ENCODE measurements at regions not wholly inside any gene's neighbourhood (a gene's known extent, or its start where the extent isn't known, plus 50 kb on each side); places are given as distances from the start of the nearest gene placed in this dataset.

GRCh38 chr9:79977074-79977435, 405.3 kb downstream of the TLE4 start:
- DNase-seq (ENCODE audit: low read depth in 4 of 4, low spot score in 1 of 4), result no peak

GRCh38 chr9:79976257-79977073, 404.7 kb downstream of the TLE4 start:
- DNase-seq (ENCODE audit: low read depth in 4 of 4, low spot score in 1 of 4), result no peak

- no peak for DNase-seq (ENCODE audit: low read depth in 4 of 4, low spot score in 1 of 4)
Observed at GRCh38 chr9:79975621-79976256, 404.0 kb downstream of the TLE4 start.

- DNase-seq (ENCODE audit: low read depth in 4 of 4, low spot score in 1 of 4), result no peak
Observed at GRCh38 chr9:79974806-79975422, 403.1 kb downstream of the TLE4 start.

- DNase-seq (ENCODE audit: low read depth in 4 of 4, low spot score in 1 of 4), result no peak
Observed at GRCh38 chr9:79973627-79974026, 401.9 kb downstream of the TLE4 start.

- no peak for DNase-seq (ENCODE audit: low read depth in 4 of 4, low spot score in 1 of 4)
Observed at GRCh38 chr9:79970146-79970425, 398.3 kb downstream of the TLE4 start.

GRCh38 chr9:79969393-79970145, 397.8 kb downstream of the TLE4 start:
- DNase-seq (ENCODE audit: low read depth in 4 of 4, low spot score in 1 of 4), result no peak

- DNase-seq (ENCODE audit: low read depth in 4 of 4, low spot score in 1 of 4), result no peak
Observed at GRCh38 chr9:79968533-79968932, 396.8 kb downstream of the TLE4 start.

GRCh38 chr9:79962836-79963235, 391.1 kb downstream of the TLE4 start:
- DNase-seq (ENCODE audit: low read depth in 4 of 4, low spot score in 1 of 4), result no peak

- DNase-seq (ENCODE audit: low read depth in 4 of 4, low spot score in 1 of 4), result no peak
Observed at GRCh38 chr9:79962150-79962549, 390.4 kb downstream of the TLE4 start.

- DNase-seq (ENCODE audit: low read depth in 4 of 4, low spot score in 1 of 4), result no peak
Observed at GRCh38 chr9:79955300-79955699, 383.5 kb downstream of the TLE4 start.

GRCh38 chr9:79953908-79954307, 382.1 kb downstream of the TLE4 start:
- DNase-seq (ENCODE audit: low read depth in 4 of 4, low spot score in 1 of 4), result no peak

GRCh38 chr9:79952401-79952800, 380.6 kb downstream of the TLE4 start:
- DNase-seq (ENCODE audit: low read depth in 4 of 4, low spot score in 1 of 4), result no peak

GRCh38 chr9:79946712-79947111, 374.9 kb downstream of the TLE4 start:
- DNase-seq (ENCODE audit: low read depth in 4 of 4, low spot score in 1 of 4), result no peak

GRCh38 chr9:79945495-79945894, 373.7 kb downstream of the TLE4 start:
- DNase-seq (ENCODE audit: low read depth in 4 of 4, low spot score in 1 of 4), result no peak

GRCh38 chr9:79945016-79945415, 373.3 kb downstream of the TLE4 start:
- no peak for DNase-seq (ENCODE audit: low read depth in 4 of 4, low spot score in 1 of 4)

GRCh38 chr9:79940919-79941318, 369.2 kb downstream of the TLE4 start:
- no peak for DNase-seq (ENCODE audit: low read depth in 4 of 4, low spot score in 1 of 4)

- DNase-seq (ENCODE audit: low read depth in 4 of 4, low spot score in 1 of 4), result no peak
Observed at GRCh38 chr9:79939819-79940218, 368.1 kb downstream of the TLE4 start.

- DNase-seq (ENCODE audit: low read depth in 4 of 4, low spot score in 1 of 4), result no peak
Observed at GRCh38 chr9:79936336-79936735, 364.6 kb downstream of the TLE4 start.

- no peak for DNase-seq (ENCODE audit: low read depth in 4 of 4, low spot score in 1 of 4)
Observed at GRCh38 chr9:79929285-79929684, 357.5 kb downstream of the TLE4 start.

- DNase-seq (ENCODE audit: low read depth in 4 of 4, low spot score in 1 of 4), result no peak
Observed at GRCh38 chr9:79928661-79929223, 357.0 kb downstream of the TLE4 start.

GRCh38 chr9:79925326-79925725, 353.6 kb downstream of the TLE4 start:
- DNase-seq (ENCODE audit: low read depth in 4 of 4, low spot score in 1 of 4), result no peak
